HEK293 (cell line): ENCODE measurements at regions not wholly inside any gene's neighbourhood (a gene's known extent, or its start where the extent isn't known, plus 50 kb on each side); places are given as distances from the start of the nearest gene placed in this dataset.

Experiments
- GLIS1 ChIP-seq: fragments of 450-650 bp; formaldehyde crosslinking; IDR thresholded peaks from 2 replicates; pipeline ENCODE4 v1.5.1; 2016; ENCODE audit warnings: missing biosample characterization, missing genetic modification characterization
- KLF8 ChIP-seq: fragments of 450-650 bp; formaldehyde crosslinking; IDR thresholded peaks from 2 replicates; pipeline ENCODE4 v1.5.1; 2016; ENCODE audit warnings: missing biosample characterization, missing genetic modification characterization
- OSR2 ChIP-seq: fragments of 450-650 bp; formaldehyde crosslinking; IDR thresholded peaks from 2 replicates; pipeline ENCODE4 v1.5.1; 2016; ENCODE audit warnings: missing biosample characterization, missing genetic modification characterization
- REPIN1 ChIP-seq: fragments of 450-650 bp; formaldehyde crosslinking; IDR thresholded peaks from 2 replicates; pipeline ENCODE4 v1.5.1; 2017; ENCODE audit warnings: missing biosample characterization, missing genetic modification characterization, low read depth
- SP2 ChIP-seq: fragments of 450-650 bp; formaldehyde crosslinking; IDR thresholded peaks from 2 replicates; pipeline ENCODE4 v1.5.1; 2016; ENCODE audit warnings: missing biosample characterization, missing genetic modification characterization
- SP7 ChIP-seq: fragments of 450-650 bp; formaldehyde crosslinking; IDR thresholded peaks from 2 replicates; pipeline ENCODE4 v1.5.1; 2016; ENCODE audit warnings: missing biosample characterization, missing genetic modification characterization
- ZBTB17 ChIP-seq: fragments of 450-650 bp; formaldehyde crosslinking; IDR thresholded peaks from 2 replicates; pipeline ENCODE4 v1.5.1; 2016; ENCODE audit warnings: missing biosample characterization, missing genetic modification characterization
- ZFHX2 ChIP-seq: fragments of 450-650 bp; formaldehyde crosslinking; conservative IDR thresholded peaks from 2 replicates; pipeline ENCODE4 v1.5.1; 2016; ENCODE audit warnings: missing biosample characterization, missing genetic modification characterization
- ZNF114 ChIP-seq: fragments of 450-650 bp; formaldehyde crosslinking; IDR thresholded peaks from 2 replicates; pipeline ENCODE4 v1.5.0; 2017; ENCODE audit warnings: missing biosample characterization, missing genetic modification characterization
- ZNF121 ChIP-seq: fragments of 450-650 bp; formaldehyde crosslinking; IDR thresholded peaks from 2 replicates; pipeline ENCODE4 v1.5.1; 2016; ENCODE audit warnings: missing biosample characterization, missing genetic modification characterization
- ZNF157 ChIP-seq: fragments of 450-650 bp; formaldehyde crosslinking; IDR thresholded peaks from 2 replicates; pipeline ENCODE4 v1.5.1; 2016; ENCODE audit warnings: missing biosample characterization, missing genetic modification characterization
- ZNF169 ChIP-seq: fragments of 450-650 bp; formaldehyde crosslinking; IDR thresholded peaks from 2 replicates; pipeline ENCODE4 v1.5.1; 2016; ENCODE audit warnings: missing biosample characterization, missing genetic modification characterization
- ZNF202 ChIP-seq: fragments of 450-650 bp; formaldehyde crosslinking; IDR thresholded peaks from 2 replicates; pipeline ENCODE4 v1.5.1; 2016; ENCODE audit warnings: missing biosample characterization, missing genetic modification characterization, borderline replicate concordance
- ZNF24 ChIP-seq: fragments of 450-650 bp; formaldehyde crosslinking; IDR thresholded peaks from 2 replicates; pipeline ENCODE4 v1.5.1; 2016; ENCODE audit warnings: missing biosample characterization, missing genetic modification characterization
- ZNF248 ChIP-seq: fragments of 450-650 bp; formaldehyde crosslinking; IDR thresholded peaks from 2 replicates; pipeline ENCODE4 v1.5.1; 2017; ENCODE audit warnings: missing biosample characterization, missing genetic modification characterization
- ZNF324 ChIP-seq: fragments of 450-650 bp; formaldehyde crosslinking; IDR thresholded peaks from 2 replicates; pipeline ENCODE4 v1.5.1; 2016; ENCODE audit warnings: missing biosample characterization, missing genetic modification characterization
- ZNF335 ChIP-seq: fragments of 450-650 bp; formaldehyde crosslinking; conservative IDR thresholded peaks from 2 replicates; pipeline ENCODE4 v1.5.1; 2016; ENCODE audit warnings: missing biosample characterization, missing genetic modification characterization
- ZNF398 ChIP-seq: fragments of 450-650 bp; formaldehyde crosslinking; IDR thresholded peaks from 2 replicates; pipeline ENCODE4 v1.5.1; 2017; ENCODE audit warnings: missing biosample characterization, missing genetic modification characterization
- ZNF48 ChIP-seq: fragments of 450-650 bp; formaldehyde crosslinking; IDR thresholded peaks from 2 replicates; pipeline ENCODE4 v1.5.1; 2016; ENCODE audit warnings: missing biosample characterization, missing genetic modification characterization
- ZNF549 ChIP-seq: fragments of 450-650 bp; IDR thresholded peaks from 2 replicates; pipeline ENCODE4 v1.5.1; 2018; ENCODE audit warnings: missing biosample characterization, missing genetic modification characterization, mild to moderate bottlenecking, inconsistent platforms, moderate library complexity
- ZNF707 ChIP-seq: fragments of 450-650 bp; formaldehyde crosslinking; IDR thresholded peaks from 2 replicates; pipeline ENCODE4 v1.5.1; 2016; ENCODE audit warnings: missing biosample characterization, missing genetic modification characterization
- ZNF843 ChIP-seq: fragments of 450-650 bp; formaldehyde crosslinking; IDR thresholded peaks from 2 replicates; pipeline ENCODE4 v1.5.1; 2016; ENCODE audit warnings: missing biosample characterization, missing genetic modification characterization
- ZSCAN18 ChIP-seq: fragments of 450-650 bp; formaldehyde crosslinking; IDR thresholded peaks from 2 replicates; pipeline ENCODE4 v1.5.1; 2016; ENCODE audit warnings: missing biosample characterization, missing genetic modification characterization
- ZSCAN30 ChIP-seq: fragments of 450-650 bp; IDR thresholded peaks from 2 replicates; pipeline ENCODE4 v1.5.1; 2018; ENCODE audit warnings: missing biosample characterization, mild to moderate bottlenecking, missing genetic modification characterization, moderate library complexity
- TF ChIP-seq, protein P1 (sequence below): fragments of 450-650 bp; formaldehyde crosslinking; optimal IDR thresholded peaks from 2 replicates; pipeline ENCODE3; 2016; ENCODE audit warnings: missing biosample characterization, mild to moderate bottlenecking, missing genetic modification characterization
- TF ChIP-seq, protein P2 (sequence below): fragments of 450-650 bp; formaldehyde crosslinking; IDR thresholded peaks from 2 replicates; pipeline ENCODE4 v1.5.1; 2017; ENCODE audit warnings: missing biosample characterization, missing genetic modification characterization

DNA sequence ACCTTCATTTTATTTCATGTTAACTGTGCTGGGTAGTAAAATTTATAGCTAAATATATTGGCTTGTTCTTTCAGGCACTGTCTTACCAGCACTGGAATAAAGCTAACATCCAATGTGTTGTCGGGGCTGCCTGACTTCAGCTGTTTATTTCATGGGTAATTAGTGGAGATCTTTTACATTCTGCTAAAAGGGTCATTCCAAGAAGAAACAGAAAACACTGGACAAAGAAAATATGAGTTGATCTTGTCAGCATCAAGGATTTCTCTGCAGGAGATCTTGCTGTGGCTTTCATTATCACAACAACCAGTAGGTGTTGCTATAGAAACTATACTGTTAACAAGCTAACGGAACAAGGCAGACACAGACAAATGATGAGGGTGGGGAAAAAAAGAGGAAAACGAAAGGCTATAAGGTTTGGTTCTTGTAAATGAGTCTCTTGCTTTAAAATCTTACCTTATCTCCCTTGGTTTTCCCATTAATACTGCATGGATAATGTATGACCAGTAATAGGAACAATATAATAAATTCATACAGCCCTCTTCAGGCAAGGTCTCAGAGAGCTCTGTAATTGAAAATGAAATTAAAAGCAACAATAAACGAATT lies 206.8 kb downstream of the SIM1 start (continued):
- peak; percentile 52 for TF ChIP-seq ZNF335 (tag by site-specific recombination)
- no peak for TF ChIP-seq ZNF114 (tag by site-specific recombination)
- TF ChIP-seq ZBTB17 (tag by site-specific recombination) = peak; percentile 66; the same call in 1 of the 2 replicates
- TF ChIP-seq ZNF549 (tag by site-specific recombination) = no peak
- TF ChIP-seq ZSCAN18 (tag by site-specific recombination) = no peak
- TF ChIP-seq ZNF324 (tag by site-specific recombination) = no peak
- no peak for TF ChIP-seq SP7 (tag by site-specific recombination)
- peak; percentile 56; the same call in 1 of the 2 replicates for TF ChIP-seq ZNF843 (tag by site-specific recombination)
- TF ChIP-seq KLF8 (tag by site-specific recombination) = no peak
- TF ChIP-seq ZNF157 (tag by site-specific recombination) = no peak
- TF ChIP-seq ZNF121 (tag by site-specific recombination) = peak; percentile 52; the same call in 1 of the 2 replicates
- TF ChIP-seq ZNF48 (tag by site-specific recombination) = no peak
- TF ChIP-seq GLIS1 (tag by site-specific recombination) = peak; percentile 75
- TF ChIP-seq ZNF248 = no peak
- no peak for TF ChIP-seq SP2 (tag by site-specific recombination)
- TF ChIP-seq ZNF398 (tag by site-specific recombination) = no peak
- TF ChIP-seq ZNF202 = no peak
- TF ChIP-seq REPIN1 = no peak
- peak; percentile 72; the same call in 1 of the 2 replicates for TF ChIP-seq OSR2 (tag by site-specific recombination)
- TF ChIP-seq ZNF707 (tag by site-specific recombination) = no peak
- TF ChIP-seq, protein P1, sequence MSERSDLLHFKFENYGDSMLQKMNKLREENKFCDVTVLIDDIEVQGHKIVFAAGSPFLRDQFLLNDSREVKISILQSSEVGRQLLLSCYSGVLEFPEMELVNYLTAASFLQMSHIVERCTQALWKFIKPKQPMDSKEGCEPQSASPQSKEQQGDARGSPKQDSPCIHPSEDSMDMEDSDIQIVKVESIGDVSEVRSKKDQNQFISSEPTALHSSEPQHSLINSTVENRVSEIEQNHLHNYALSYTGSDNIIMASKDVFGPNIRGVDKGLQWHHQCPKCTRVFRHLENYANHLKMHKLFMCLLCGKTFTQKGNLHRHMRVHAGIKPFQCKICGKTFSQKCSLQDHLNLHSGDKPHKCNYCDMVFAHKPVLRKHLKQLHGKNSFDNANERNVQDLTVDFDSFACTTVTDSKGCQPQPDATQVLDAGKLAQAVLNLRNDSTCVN (tag by site-specific recombination) = no peak
- TF ChIP-seq ZSCAN30 (tag by site-specific recombination) = peak; percentile 70; the same call in 1 of the 2 replicates
- TF ChIP-seq ZNF24 = no peak
- TF ChIP-seq ZNF169 (tag by site-specific recombination) = no peak
- TF ChIP-seq ZFHX2 (tag by site-specific recombination) = no peak
- TF ChIP-seq, protein P2, sequence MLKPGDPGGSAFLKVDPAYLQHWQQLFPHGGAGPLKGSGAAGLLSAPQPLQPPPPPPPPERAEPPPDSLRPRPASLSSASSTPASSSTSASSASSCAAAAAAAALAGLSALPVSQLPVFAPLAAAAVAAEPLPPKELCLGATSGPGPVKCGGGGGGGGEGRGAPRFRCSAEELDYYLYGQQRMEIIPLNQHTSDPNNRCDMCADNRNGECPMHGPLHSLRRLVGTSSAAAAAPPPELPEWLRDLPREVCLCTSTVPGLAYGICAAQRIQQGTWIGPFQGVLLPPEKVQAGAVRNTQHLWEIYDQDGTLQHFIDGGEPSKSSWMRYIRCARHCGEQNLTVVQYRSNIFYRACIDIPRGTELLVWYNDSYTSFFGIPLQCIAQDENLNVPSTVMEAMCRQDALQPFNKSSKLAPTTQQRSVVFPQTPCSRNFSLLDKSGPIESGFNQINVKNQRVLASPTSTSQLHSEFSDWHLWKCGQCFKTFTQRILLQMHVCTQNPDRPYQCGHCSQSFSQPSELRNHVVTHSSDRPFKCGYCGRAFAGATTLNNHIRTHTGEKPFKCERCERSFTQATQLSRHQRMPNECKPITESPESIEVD (tag by site-specific recombination) = peak; percentile 93
